ENCODE measurements at regions not wholly inside any gene's neighbourhood (a gene's known extent, or its start where the extent isn't known, plus 50 kb on each side); places are given as distances from the start of the nearest gene placed in this dataset.

- H3K27me3 ChIP-seq (ENCODE audit: insufficient read depth): no peaks in the 10 kb centered on the region
- H3K9me3 Mint-ChIP-seq: no peaks in the 10 kb centered on the region
- DNase-seq (ENCODE audit: low spot score) (peak; percentile 88), ATAC-seq (peak; percentile 93)
- no peaks in the 10 kb centered on the region for H3K9me2 ChIP-seq (ENCODE audit: insufficient read depth)
- H3K4me1 Mint-ChIP-seq: peaks cover 14% of the 10 kb centered on the region; the same call in 2 of the 3 replicates
- peak overlapping the region; percentile 93 for H2AFZ ChIP-seq
- H3K27me3 Mint-ChIP-seq (ENCODE audit: insufficient read depth, low read depth, poor library complexity): peaks cover 5% of the 10 kb centered on the region
- H3F3A ChIP-seq (replicated peaks; ENCODE audit: low read depth): no peaks in the 10 kb centered on the region
- no peaks in the 10 kb centered on the region for H3K79me2 ChIP-seq (replicated peaks; ENCODE audit: insufficient read depth)
- TF ChIP-seq CREB1 (CRISPR knock-in tag; IDR thresholded peaks at IDR 0.05; ENCODE audit: low read depth): no peak
- TF ChIP-seq EZH2 (IDR thresholded peaks at IDR 0.05; ENCODE audit: low read depth, unreplicated experiment): no peak
- 0 out of 2 replicates have a peak, but pooled peaks have one; percentile 16 for TF ChIP-seq ZNF462 (CRISPR knock-in tag; IDR thresholded peaks at IDR 0.05)
- TF ChIP-seq NANOG (IDR thresholded peaks at IDR 0.05; ENCODE audit: borderline replicate concordance): no peak
- no peak for TF ChIP-seq ZNF331 (CRISPR knock-in tag; IDR thresholded peaks at IDR 0.05; ENCODE audit: low read depth)
- TF ChIP-seq CTCF (conservative IDR thresholded peaks at IDR 0.05; ENCODE audit: low read depth in 2 of 2): peak; percentile 98 to 99
- no peak for TF ChIP-seq STAT1 (IDR thresholded peaks at IDR 0.05; ENCODE audit: unreplicated experiment)
- no peaks in the 10 kb centered on the region for H4K20me1 ChIP-seq (replicated peaks; ENCODE audit: insufficient read depth)
- peak overlapping the region; percentile 63 for H3K4me3 Mint-ChIP-seq
- no peaks in the 10 kb centered on the region for H3K36me3 ChIP-seq (ENCODE audit: insufficient read depth)
- peak overlapping the region; percentile 47 for H3K4me3 ChIP-seq
- no peaks in the 10 kb centered on the region for H3K36me3 Mint-ChIP-seq (ENCODE audit: low read depth)
- peak overlapping the region; percentile 22; the same call in 1 of the 2 replicates for H3K27ac ChIP-seq (ENCODE audit: low read depth)
- H3K4me2 ChIP-seq: peak overlapping the region; percentile 75
- H3K4me1 ChIP-seq (ENCODE audit: insufficient read depth): no peaks in the 10 kb centered on the region
- peak overlapping the region; percentile 74 for H3K27ac Mint-ChIP-seq
Measured at GRCh38 chr6:110039364-110039980, 61.4 kb downstream of the GPR6 start.

All from GM23338 (cell line).